Fibroblast of skin of right biceps (primary cell): ENCODE measurements at regions not wholly inside any gene's neighbourhood (a gene's known extent, or its start where the extent isn't known, plus 50 kb on each side); places are given as distances from the start of the nearest gene placed in this dataset.
"Not testable (repeated sequence)": the region's sequence is repeated elsewhere in the genome, so short reads cannot be mapped to it uniquely, and the experiment has no call there.

Source experiments
- DNase-seq: peaks from one replicate; pipeline ENCODE4 v3.0.0-alpha.2; 2013

- DNase-seq = no peak
Observed at GRCh38 chrX:140053846-140054245, 88.5 kb upstream of the CXorf66 start.

GRCh38 chrX:140050906-140051305, 85.6 kb upstream of the CXorf66 start:
- DNase-seq = no peak

- no peak for DNase-seq
Observed at GRCh38 chrX:140040386-140040785, 75.1 kb upstream of the CXorf66 start.

GRCh38 chrX:140038842-140039241, 73.5 kb upstream of the CXorf66 start:
- DNase-seq = no peak

- no peak for DNase-seq
Observed at GRCh38 chrX:140034916-140035315, 69.6 kb upstream of the CXorf66 start.

GRCh38 chrX:140022482-140022881, 57.2 kb upstream of the CXorf66 start:
- no peak for DNase-seq

- not testable (repeated sequence) for DNase-seq
Observed at GRCh38 chrX:140019134-140019533, 53.8 kb upstream of the CXorf66 start.
